Stimulated activated naive CD4-positive, alpha-beta T cell (primary cell): ENCODE measurements at regions not wholly inside any gene's neighbourhood (a gene's known extent, or its start where the extent isn't known, plus 50 kb on each side); places are given as distances from the start of the nearest gene placed in this dataset.

Source experiments
- DNase-seq, 6 experiments: peaks; one replicate each; lab custom pipeline; 2025; lab: John Stamatoyannopoulos, UW

GRCh38 chr1:3954170-3955169 is 54.4 kb upstream of the C1orf174 start:
- DNase-seq: no peak

GRCh38 chr1:3955196-3955772 is 55.2 kb upstream of the C1orf174 start:
- DNase-seq: no peak

GRCh38 chr1:3956527-3957170 is 56.6 kb upstream of the C1orf174 start:
- DNase-seq: no peak

GRCh38 chr1:3959361-3959760 is 59.3 kb upstream of the C1orf174 start:
- DNase-seq: no peak

GRCh38 chr1:3963554-3963953 is 63.5 kb upstream of the C1orf174 start:
- DNase-seq: no peak

- no peak for DNase-seq
Measured at GRCh38 chr1:3965693-3966092, 65.6 kb upstream of the C1orf174 start.

GRCh38 chr1:3968851-3969250 is 68.8 kb upstream of the C1orf174 start:
- DNase-seq: no peak

- DNase-seq: no peak
Measured at GRCh38 chr1:3971981-3972380, 71.9 kb upstream of the C1orf174 start.

GRCh38 chr1:3975903-3976630 is 76.0 kb upstream of the C1orf174 start:
- DNase-seq: no peak

- DNase-seq: no peak
Measured at GRCh38 chr1:3976821-3977220, 76.7 kb upstream of the C1orf174 start.

GRCh38 chr1:3978196-3978989 is 78.3 kb upstream of the C1orf174 start:
- no peak for DNase-seq

- no peak for DNase-seq
Measured at GRCh38 chr1:3978990-3979325, 78.9 kb upstream of the C1orf174 start.

GRCh38 chr1:3981261-3981660 is 81.2 kb upstream of the C1orf174 start:
- no peak for DNase-seq

GRCh38 chr1:3981746-3982505 is 81.9 kb upstream of the C1orf174 start:
- no peak for DNase-seq

- DNase-seq: no peak
Measured at GRCh38 chr1:3983181-3983580, 83.1 kb upstream of the C1orf174 start.

- no peak for DNase-seq
Measured at GRCh38 chr1:3984586-3984985, 84.5 kb upstream of the C1orf174 start.

- DNase-seq: no peak
Measured at GRCh38 chr1:3986686-3987218, 86.7 kb upstream of the C1orf174 start.

GRCh38 chr1:3987669-3988235 is 87.7 kb upstream of the C1orf174 start:
- DNase-seq: no peak

- DNase-seq: no peak
Measured at GRCh38 chr1:3988431-3988830, 88.4 kb upstream of the C1orf174 start.

GRCh38 chr1:3989465-3989864 is 89.4 kb upstream of the C1orf174 start:
- DNase-seq: no peak
